H1 (cell line): ENCODE measurements at regions not wholly inside any gene's neighbourhood (a gene's known extent, or its start where the extent isn't known, plus 50 kb on each side); places are given as distances from the start of the nearest gene placed in this dataset.

Experiments
- ASH2L ChIP-seq: fragments of 200-600, 300-600 bp; sonication (generic); IDR thresholded peaks from one replicate; pipeline ENCODE4 v1.7.1; 2017; ENCODE audit warnings: low read length
- ATF2 ChIP-seq: IDR thresholded peaks from 2 replicates; pipeline ENCODE4 v1.6.1; 2012; ENCODE audit warnings: low read length, inconsistent platforms
- ATF3 ChIP-seq: IDR thresholded peaks from 2 replicates; pipeline ENCODE4 v1.6.1; 2011; ENCODE audit warnings: low read depth, mild to moderate bottlenecking, low read length; ENCODE audit not compliant: insufficient read depth
- CHD1 ChIP-seq: IDR thresholded peaks from 2 replicates; pipeline ENCODE4 v1.6.1; 2012; ENCODE audit warnings: low read depth, low read length, improper control_type of control experiment
- CHD7 ChIP-seq: fragments of 300-600 bp; sonication (generic); IDR thresholded peaks from 2 replicates; pipeline ENCODE4 v1.7.1; 2012; ENCODE audit warnings: low read length, moderate library complexity, mild to moderate bottlenecking, inconsistent platforms; ENCODE audit not compliant: insufficient replicate concordance
- CREB1 ChIP-seq: IDR thresholded peaks from 2 replicates; pipeline ENCODE4 v1.6.1; 2012; ENCODE audit warnings: inconsistent platforms
- EZH2 ChIP-seq: fragments of 200-600 bp; sonication (generic); IDR thresholded peaks from 2 replicates; pipeline ENCODE4 v1.7.1; 2012; ENCODE audit warnings: low read depth, mild to moderate bottlenecking, moderate library complexity, low read length, inconsistent platforms; ENCODE audit not compliant: severe bottlenecking
- JUND ChIP-seq: IDR thresholded peaks from 2 replicates; pipeline ENCODE4 v1.6.1; 2011; ENCODE audit warnings: mild to moderate bottlenecking, improper control_type of control experiment, low read length
- KDM1A ChIP-seq: fragments of 200-600, 300-600 bp; sonication (generic); IDR thresholded peaks from 2 replicates; pipeline ENCODE4 v1.7.1; 2016; ENCODE audit warnings: mild to moderate bottlenecking, low read length, borderline replicate concordance
- POLR2A ChIP-seq, 2 experiments: IDR thresholded peaks; 1 replicate in 1 of 2; 2 replicates in 1 of 2; pipeline ENCODE4 v1.6.1; 2011; ENCODE audit warnings: low read depth in 2 of 2, low read length in 2 of 2, mild to moderate bottlenecking in 2 of 2; ENCODE audit errors: control extremely low read depth in 1 of 2
- SIX5 ChIP-seq: IDR thresholded peaks from 2 replicates; pipeline ENCODE4 v1.6.1; 2011; ENCODE audit warnings: mild to moderate bottlenecking, low read depth, low read length

GRCh38 chr16:86642087-86642486 is 63.7 kb downstream of the FOXL1 start (continued):
- TF ChIP-seq CHD7 (no peak), SIX5 (no peak), KDM1A (no peak), EZH2 (no peak), JUND (no peak), ATF2 (no peak), CREB1 (no peak), ATF3 (no peak), POLR2A (IDR thresholded peaks at IDR 0.05; ENCODE audit: control extremely low read depth in 1 of 2, low read depth in 2 of 2, low read length in 2 of 2) (no peak), ASH2L (no peak), CHD1 (no peak)
